HG03039 (cell line): ENCODE measurements at regions not wholly inside any gene's neighbourhood (a gene's known extent, or its start where the extent isn't known, plus 50 kb on each side); places are given as distances from the start of the nearest gene placed in this dataset.

Experiments
- ATAC-seq: cut with Tn5 transposase; IDR thresholded peaks from one replicate; pipeline ENCODE4 v1.9.1; 2021; ENCODE audit warnings: mild to moderate bottlenecking, moderate library complexity; ENCODE audit not compliant: unreplicated experiment

- no peak for ATAC-seq
These were observed 230.7 kb upstream of the SGCD start for GRCh38 chr5:156096259-156096658.

GRCh38 chr5:156103155-156103885 is 223.6 kb upstream of the SGCD start:
- ATAC-seq, result no peak

- no peak for ATAC-seq
These were observed 217.5 kb upstream of the SGCD start for GRCh38 chr5:156109317-156110023.

- no peak for ATAC-seq
These were observed 207.3 kb upstream of the SGCD start for GRCh38 chr5:156119692-156120091.

- no peak for ATAC-seq
These were observed 206.2 kb upstream of the SGCD start for GRCh38 chr5:156120777-156121176.

GRCh38 chr5:156121234-156121633 is 205.7 kb upstream of the SGCD start:
- ATAC-seq, result no peak

GRCh38 chr5:156121882-156122281 is 205.1 kb upstream of the SGCD start:
- ATAC-seq, result no peak

- no peak for ATAC-seq
These were observed 202.3 kb upstream of the SGCD start for GRCh38 chr5:156124708-156125107.

GRCh38 chr5:156125118-156125517 is 201.8 kb upstream of the SGCD start:
- no peak for ATAC-seq

GRCh38 chr5:156126716-156127115 is 200.2 kb upstream of the SGCD start:
- no peak for ATAC-seq

- ATAC-seq, result peak; percentile 46
These were observed 198.9 kb upstream of the SGCD start for GRCh38 chr5:156128026-156128425.

GRCh38 chr5:156134216-156134615 is 192.7 kb upstream of the SGCD start:
- no peak for ATAC-seq

GRCh38 chr5:156135531-156135930 is 191.4 kb upstream of the SGCD start:
- no peak for ATAC-seq

- no peak for ATAC-seq
These were observed 189.7 kb upstream of the SGCD start for GRCh38 chr5:156137071-156137869.

GRCh38 chr5:156142867-156143266 is 184.1 kb upstream of the SGCD start:
- no peak for ATAC-seq

GRCh38 chr5:156147261-156147943 is 179.6 kb upstream of the SGCD start:
- no peak for ATAC-seq

GRCh38 chr5:156147944-156148285 is 179.0 kb upstream of the SGCD start:
- ATAC-seq, result no peak

GRCh38 chr5:156148301-156148700 is 178.7 kb upstream of the SGCD start:
- no peak for ATAC-seq

- ATAC-seq, result no peak
These were observed 177.8 kb upstream of the SGCD start for GRCh38 chr5:156149213-156149612.

GRCh38 chr5:156153602-156154001 is 173.4 kb upstream of the SGCD start:
- ATAC-seq, result no peak

- no peak for ATAC-seq
These were observed 172.2 kb upstream of the SGCD start for GRCh38 chr5:156154757-156155156.
